NCI-H2196 treated with DMSO at 0.1 percent for 48 hours (cell line): ENCODE measurements at regions not wholly inside any gene's neighbourhood (a gene's known extent, or its start where the extent isn't known, plus 50 kb on each side); places are given as distances from the start of the nearest gene placed in this dataset.
A peak's percentile ranks its signal among the peaks of the same experiment; 100 is the strongest.
"Not testable (repeated sequence)": the region's sequence is repeated elsewhere in the genome, so short reads cannot be mapped to it uniquely, and the experiment has no call there.

Source experiments
- DNase-seq: peaks from one replicate; lab custom pipeline; 2025; ENCODE audit not compliant: unreplicated experiment; lab: John Stamatoyannopoulos, UW

DNA sequence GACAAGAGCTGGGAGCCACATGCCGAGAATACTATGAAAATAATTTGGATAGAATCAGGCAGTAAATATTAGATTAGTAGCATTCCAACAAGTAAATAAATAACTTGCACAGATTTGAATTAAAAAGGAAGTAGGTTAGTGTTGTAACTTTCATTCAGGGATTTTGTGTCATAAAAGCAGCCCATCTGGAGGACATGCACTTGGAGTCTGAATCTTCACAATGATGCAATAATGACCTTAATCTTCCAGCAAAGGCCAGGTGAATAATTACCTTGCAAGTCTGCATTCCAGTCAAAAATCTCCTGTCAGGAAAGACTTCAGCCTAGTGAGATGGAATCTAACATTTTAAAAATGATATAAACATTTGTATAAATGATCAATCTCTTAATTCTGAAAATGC lies 518.1 kb downstream of the KCNJ2 start:
- DNase-seq, result no peak

DNA sequence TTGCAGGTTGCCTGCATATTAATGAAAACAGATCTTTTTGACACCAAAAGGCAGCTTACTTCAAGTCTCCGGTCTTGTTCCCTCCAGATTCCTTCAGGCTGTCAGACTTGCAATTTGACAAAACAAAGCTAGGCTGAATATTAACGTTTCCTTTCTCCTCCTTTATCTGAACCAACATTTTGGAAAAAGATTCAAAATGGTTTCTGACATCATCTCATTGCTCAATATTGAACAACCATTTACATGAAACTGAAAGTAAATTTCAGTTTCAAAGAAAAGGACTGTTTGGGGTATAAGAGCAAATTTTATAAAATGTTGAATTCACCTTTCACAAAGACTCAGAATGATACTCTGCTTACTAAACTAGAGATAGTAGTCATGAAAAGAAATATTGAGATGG lies 521.8 kb downstream of the KCNJ2 start:
- no peak for DNase-seq

DNA sequence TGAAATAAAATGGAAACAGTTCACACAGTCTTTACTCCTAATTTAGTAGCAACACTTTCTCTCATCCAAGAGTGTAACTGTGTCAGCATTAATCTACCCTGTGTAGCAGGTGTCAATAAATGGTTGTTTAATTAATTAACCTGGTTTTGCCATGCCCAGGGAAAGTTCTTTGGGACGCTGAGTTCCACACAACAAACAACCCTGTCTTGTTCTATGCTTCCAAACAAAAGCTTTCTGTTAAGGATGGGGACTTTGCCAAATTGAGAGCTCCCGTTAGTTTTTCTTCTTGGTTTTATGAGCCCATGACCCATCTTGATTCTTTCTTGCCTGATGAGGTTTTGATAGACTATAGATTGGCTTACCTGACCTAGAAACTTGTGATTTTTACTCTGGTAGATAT lies 530.1 kb downstream of the KCNJ2 start:
- DNase-seq, result no peak

DNA sequence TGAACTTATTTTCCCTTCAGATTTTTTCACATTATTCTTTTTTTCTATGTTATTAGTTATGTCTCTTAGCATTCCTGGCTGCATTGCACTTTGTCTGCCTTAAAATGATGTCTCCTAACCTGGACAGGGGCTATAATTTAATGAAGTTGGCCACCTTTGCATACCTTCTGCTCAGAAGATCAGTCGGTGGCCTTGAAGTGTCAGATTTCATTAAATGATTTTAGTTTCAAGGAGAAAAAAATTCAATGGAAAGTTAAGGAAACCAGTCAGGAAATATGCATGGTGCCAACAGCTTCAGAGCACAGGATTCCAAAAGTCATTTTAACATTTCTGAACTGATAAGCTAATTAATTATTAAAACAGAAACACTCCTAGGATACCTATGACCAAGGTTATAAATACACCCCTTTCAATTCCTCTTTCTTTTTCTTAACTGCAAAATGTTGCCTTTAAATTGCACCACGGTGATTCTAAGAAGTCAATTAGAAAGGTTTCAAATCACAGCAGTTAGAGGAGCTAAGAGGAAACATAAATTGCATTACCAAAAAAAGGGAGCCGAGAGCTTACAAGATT lies 533.4 kb downstream of the KCNJ2 start:
- no peak for DNase-seq

DNA sequence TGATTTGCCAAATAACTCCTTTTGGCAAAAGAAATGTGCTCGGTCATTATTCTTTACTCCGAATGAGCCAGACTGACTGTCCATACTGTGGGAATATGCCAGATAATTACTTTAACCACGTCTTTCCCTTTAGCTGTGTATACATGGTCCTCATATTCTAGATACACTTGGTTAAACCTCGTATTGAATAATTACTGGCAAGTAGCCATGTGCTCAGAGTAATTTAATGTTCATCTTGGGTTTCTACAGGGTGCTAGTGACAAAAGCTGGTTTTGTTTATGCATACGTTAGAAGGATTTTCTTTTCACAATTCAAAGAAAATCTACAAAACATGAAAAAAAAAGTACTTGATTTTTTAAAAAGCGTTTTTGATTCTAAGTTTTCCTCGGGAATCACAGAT lies 540.3 kb downstream of the KCNJ2 start:
- no peak for DNase-seq

DNA sequence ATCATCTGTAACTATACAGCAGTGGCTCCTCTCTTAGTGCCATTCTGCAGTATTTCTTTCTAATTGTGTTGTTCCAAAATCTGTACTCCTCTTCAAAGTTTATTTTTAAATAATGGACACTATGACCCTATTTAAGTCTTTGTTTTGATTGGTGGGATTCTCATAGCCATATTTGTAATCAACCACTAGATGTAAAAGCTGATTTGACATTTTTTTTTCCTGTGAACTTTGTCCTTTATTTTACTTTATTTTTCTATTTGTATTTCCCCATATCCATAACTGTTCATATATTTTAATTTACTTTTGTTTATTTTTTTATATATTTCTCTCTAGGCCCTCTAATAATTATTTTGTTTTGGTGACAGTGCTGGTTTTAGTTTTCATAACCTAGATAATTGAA lies 544.4 kb downstream of the KCNJ2 start:
- no peak for DNase-seq

DNA sequence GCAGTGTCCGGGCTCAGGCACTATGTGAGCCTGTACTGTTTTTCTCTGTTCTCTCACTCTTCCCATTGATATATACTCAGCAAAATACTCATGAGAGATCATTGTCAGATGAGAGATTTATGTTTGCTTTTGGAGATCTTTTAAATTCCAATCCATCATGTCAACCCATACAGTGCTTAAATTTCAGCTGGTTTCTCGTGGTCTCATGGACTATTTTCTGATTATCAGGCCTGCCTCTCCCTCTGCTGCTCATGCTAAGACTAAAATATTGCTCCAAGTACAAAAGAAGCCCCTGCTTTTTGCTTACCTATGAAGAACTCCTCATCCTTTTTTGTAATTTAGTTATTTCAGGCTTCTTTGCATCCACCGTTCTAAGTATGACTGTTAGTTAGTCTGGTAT lies 547.2 kb downstream of the KCNJ2 start:
- DNase-seq, result no peak

DNA sequence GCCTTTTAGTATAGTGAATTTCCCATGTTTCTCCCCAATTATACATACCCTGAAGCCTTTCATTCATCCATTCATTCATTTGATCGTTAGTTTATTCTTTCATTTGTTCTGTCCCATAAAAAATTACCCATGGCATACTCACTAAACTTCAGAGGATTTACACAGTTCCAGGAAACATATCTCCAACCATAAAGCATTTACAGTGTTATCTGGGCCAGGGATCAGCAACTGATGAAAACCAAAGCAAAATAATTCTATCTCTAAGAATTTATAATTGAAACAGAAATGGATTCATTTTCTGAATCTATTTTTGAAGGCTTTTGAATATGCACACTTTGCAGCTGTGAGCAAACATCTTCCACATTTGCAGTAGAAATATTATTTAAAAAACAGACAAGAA lies 547.7 kb downstream of the KCNJ2 start:
- DNase-seq, result no peak

DNA sequence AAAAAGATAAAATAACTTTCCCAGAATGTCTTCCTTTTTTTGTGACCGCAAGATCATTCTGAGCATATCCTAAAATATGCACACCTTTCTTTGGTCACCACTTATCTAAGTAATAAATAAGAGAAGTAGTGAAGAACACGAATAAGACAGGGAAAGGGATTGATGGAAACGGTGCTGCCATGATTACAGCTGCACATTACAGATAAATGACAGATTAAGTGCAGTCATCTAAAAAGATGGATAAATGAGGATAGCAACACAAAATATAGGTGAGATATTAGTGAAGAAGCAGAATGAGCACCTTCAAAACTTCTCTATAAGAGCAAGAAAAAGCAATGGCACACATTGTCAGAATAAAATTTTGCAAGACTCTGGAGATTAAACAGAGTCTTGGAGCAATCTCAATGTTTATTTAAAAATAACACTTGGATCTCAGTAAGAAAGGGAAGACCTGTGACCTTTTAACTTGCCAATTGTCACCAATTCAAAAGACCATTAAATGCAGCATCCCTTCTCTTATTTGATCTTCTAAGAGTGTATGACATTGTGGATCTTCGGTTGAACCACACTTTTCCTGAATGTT lies 567.1 kb downstream of the KCNJ2 start:
- no peak for DNase-seq

DNA sequence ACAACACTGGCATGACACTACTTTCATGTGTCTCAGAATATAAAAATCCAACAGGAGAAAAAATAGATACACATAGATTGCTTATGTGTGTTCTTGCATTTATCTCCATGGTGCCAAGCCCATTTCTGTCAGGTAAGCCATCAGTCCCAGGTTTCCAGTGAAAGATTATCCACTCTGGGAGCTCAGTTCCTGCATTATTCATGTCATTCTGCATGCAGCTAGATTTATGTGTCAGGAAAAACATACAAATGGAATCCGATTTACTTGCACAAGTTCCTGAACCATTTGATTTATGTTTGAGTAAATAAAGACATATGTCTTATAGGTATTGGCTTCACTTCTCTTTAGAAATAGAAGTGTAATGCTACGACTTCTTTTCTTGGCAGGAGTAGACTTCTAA lies 569.7 kb downstream of the KCNJ2 start:
- no peak for DNase-seq

DNA sequence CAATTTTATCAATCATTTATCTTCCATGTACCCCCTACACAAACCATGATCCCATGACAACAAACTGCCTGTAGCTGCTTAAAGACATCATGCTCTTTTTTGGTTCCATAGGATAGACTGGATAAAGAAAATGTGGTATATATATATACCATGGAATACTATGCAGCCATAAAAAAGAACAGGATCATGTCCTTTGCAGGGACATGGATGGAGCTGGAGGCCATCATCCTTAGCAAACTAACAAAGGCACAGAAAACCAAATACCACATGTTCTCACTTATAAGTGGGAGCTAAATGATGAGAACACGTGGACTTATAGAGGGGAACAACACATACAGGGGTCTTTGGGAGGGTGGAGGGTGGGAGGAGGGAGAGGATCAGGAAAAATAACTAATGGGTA lies 577.2 kb downstream of the KCNJ2 start:
- DNase-seq, result not testable (repeated sequence)

DNA sequence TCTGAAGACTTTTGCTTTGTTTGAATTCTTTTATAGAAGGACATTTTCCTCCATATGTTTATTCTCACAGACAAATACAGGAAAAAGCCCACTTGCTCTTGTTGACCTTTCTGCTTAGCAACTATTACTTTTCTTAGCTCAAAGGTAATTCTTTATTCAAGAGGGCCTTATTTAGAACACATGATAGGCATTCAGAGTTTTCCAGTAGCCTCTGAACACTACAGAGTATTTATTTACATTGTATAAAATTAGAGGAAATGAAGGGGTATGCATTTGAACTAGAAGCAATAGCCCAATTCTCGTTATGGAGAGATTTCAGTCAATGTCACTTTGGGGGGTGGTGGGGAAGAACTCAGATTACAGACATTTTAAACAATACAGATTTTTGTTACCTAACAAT lies 581.7 kb downstream of the KCNJ2 start:
- DNase-seq, result no peak

DNA sequence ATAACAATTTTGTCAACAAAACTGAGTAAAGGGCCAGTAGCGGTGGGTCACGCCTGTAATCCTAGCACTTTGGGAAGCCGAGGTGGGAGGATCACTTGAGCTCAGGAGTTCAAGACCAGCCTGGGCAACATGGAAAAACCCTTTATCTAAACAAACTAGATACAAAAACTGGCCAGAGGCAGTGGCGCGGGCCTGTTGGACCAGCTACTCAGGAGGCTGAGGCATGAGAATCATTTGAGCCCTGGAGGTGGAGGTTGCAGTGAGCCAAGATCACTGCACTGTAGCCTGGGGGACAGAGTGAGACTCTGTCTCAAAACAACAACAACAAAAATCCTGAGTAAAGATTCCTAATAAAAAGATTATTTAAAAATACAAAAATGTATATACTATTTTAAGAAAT lies 583.1 kb downstream of the KCNJ2 start:
- not testable (repeated sequence) for DNase-seq

DNA sequence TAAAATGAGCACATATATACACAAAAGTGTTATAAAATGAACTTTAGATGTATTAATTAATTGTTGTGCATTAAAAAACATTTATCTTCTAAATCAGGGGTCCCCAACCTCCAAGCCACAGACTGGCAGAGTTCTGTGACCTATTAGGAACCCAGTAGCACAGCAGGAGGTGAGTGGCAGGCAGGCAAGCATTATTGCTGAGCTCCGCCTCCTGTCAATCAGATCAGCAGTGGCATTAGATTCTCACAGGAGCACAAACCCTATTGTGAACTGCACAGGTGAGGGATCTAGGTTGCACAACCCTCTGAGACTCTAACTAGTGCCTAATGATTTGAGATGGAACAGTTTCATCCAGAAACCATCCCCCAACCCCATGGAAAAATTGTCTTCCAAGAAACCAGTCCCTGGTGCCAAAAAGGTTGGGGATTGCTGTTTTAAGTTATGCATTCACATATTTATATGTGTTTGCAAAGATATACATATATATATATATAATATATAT lies 583.7 kb downstream of the KCNJ2 start:
- DNase-seq, result no peak

DNA sequence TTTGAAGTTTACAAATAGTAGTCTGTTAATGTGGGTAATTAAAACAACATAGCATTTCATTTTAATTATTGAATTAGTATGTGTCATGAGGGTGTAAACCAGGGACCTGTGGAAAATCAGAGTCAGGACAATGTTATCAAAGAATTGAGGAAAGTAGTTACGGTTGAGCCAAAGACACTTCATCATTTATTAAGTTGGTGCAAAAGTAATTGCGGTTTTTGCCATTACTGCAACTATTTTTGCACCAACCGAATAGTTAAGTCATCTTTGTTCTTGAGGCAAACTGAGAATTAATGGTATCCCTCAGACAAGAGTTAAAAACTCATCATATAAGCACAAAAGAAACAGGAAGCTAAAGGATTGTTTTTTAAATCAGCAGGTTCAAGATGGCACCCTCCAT lies 593.7 kb downstream of the KCNJ2 start:
- no peak for DNase-seq

DNA sequence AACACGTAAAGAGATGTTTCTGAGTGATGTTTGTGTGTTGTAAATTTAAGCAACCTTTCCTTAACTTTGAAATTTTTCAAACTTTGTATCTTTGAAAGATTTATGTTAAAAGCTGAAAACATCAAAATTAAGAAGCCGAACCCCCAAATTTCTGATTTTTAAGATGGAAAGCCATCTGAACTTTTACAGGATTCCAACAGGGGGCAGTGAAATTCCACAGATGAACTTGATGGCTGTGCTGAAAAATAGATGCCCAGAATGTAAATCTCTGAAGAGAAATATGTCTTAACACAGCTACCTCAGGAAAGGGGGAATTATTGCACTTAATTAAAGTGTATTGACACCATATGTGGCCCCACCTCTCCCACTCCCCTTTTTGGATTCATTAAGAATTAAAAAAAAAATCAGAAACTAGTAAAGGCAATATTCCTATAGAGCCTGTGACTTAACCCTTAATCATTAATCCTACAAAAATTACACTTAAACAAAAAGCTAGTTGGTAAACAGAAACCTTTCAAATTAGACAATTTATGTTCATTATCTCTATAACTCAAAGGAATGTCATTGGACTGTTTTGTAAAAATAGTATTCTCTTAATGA lies 597.9 kb downstream of the KCNJ2 start:
- DNase-seq, result peak; percentile 41

DNA sequence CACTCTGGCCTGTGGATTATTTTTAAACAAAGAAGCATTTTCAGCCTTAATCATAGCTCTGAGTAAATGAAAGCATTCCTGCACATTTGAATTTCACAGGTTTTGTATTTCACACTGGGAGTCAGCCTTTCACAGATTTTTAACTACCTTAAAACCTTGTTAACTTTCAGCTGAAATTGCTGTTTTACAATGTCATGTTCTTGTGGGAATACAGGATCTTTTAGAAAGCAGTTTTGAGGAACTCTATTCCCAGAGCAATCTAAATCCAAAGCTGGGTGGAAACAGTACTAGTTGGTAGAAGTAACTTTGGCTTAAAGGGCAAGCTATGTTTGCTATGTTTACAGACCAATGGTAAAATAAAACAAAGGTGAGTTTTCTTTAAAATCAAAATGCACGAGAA lies 600.6 kb downstream of the KCNJ2 start:
- DNase-seq, result no peak

DNA sequence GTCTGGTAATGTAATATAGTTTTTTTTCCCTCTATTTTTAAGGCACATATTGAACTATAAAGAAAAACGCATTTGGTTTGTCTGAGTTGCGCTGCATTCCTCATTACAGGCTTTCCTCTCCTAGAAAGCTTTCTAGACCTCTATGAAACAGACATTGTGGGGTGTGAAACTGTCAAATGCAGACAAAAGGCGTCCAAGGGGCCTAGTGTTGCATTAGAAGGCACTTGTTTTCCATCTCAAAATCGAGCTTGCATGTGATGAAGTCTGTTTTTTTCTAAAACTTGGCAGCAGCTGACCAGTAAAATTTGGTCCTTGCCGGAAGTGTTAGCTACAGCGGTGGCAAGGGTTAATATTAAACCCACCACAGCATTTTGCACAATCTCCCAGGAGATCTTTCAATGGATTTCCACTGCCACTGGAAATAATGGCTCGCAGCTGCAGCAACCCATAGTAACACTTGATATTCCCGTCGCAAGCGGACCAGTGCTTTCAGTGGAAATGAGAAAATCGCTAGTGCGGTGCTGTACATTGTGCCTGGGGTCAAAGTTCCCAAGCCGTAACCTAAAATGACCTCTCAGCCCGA lies 602.6 kb downstream of the KCNJ2 start:
- DNase-seq, result no peak

DNA sequence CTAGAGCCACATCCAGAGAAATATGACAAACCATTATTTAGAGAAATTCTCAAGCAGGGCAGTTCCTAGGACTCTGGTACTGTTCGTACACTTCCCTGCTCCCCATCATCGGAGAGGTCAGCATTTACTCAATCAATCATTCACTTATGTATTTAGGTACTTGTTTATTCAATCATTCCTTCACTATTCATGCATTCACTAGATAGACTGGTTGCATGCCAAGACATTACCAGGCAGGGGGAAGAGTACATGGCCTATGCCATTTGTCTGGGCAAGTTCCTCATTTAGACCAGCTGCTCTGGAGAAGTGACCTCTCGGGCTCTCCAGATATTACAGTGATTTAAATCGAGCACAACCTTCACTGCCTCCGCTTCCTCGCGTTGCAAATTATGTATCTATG lies 603.4 kb downstream of the KCNJ2 start:
- no peak for DNase-seq

DNA sequence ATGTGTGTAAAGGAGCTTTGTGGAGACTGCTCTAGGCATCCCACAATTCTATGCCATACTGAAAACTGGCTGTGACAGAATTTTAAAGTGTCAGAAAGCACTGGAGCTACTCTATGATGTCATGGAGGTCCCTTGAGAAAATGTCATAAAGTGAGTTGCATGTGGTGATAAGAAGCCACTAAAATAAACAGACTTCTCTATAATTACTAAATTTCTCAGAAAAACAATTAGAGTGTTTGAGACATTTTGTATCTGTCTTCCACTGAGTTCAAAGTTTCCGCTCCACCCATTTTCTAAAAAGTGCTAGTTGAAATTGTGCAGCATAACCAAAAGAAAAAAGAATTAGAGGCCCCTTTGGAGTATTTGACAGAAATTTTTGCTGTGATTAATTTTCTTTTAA lies 603.9 kb downstream of the KCNJ2 start:
- no peak for DNase-seq

DNA sequence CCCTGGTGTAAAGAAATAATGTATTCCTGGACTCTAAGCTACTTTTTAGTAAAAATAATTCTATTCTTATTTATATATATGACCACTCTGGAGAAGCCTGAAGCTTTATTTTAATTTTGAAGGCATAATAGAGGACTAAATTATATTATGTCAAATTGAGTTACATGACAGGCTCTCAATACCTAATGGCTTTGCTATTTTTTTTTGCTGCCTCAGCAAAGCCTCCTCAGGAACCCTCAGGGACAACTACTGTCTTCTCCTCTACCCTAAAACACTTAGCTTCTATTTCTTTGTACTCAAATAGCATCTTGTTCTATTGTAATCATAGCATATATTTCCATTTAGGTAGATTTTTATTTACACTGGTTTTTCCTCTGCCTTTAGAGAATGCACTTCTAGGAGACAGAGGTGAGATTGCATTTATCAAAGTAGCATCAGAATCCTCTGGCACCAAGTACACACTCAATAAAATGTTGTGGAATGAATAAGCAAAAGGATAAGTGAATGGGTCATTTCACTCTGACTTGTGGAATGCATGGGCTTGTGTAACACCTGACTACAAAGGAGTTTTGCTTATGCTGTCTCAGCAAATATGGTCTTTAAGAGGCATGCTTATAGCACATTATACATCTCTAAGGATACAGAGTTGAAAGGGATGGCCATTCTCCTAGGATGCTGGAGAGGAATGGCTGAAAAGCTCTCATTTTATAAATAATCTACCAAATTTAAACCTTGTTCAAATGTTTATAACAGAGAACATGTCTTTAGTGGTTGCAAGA lies 605.2 kb downstream of the KCNJ2 start:
- no peak for DNase-seq

DNA sequence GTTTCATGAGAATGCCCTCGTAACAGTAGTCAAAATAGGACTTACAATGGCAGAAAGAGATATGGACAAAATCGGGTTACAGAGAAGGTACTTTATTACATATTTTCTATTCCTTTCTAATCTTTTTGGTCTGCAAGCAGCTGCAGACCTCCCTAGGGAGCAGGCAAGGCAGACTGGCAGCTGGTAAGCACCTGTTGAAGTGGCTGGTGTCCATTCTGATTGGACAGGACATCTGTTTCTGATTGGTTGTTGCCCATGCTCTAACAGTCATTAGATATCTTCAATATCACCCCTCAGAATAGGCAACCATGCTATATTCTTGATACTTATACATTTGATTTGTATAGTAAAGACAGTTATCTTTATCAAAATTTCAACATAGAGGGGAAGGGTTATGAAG lies 606.3 kb downstream of the KCNJ2 start:
- DNase-seq, result no peak
